Thoracic aorta (tissue), 2 donors: ENCODE measurements at regions not wholly inside any gene's neighbourhood (a gene's known extent, or its start where the extent isn't known, plus 50 kb on each side); places are given as distances from the start of the nearest gene placed in this dataset.

Experiments used
- ATAC-seq: fragments of 150-250 bp; one replicate; pipeline ENCODE4 v1.8.0; 2017; ENCODE audit warnings: low read depth; ENCODE audit not compliant: insufficient number of reproducible peaks, low FRiP score
- DNase-seq: peaks from one replicate; pipeline ENCODE4 v3.0.0-alpha.2; 2020; ENCODE audit warnings: low spot score
- H3K27ac ChIP-seq, 2 donors: fragments of 200-600 bp; sonication (generic); 1 replicate in 1 of 2; 2 replicates in 1 of 2; pipeline ENCODE4 v1.5.1; 2016; ENCODE audit warnings: mild to moderate bottlenecking in 2 of 2, moderate library complexity in 2 of 2
- H3K27me3 ChIP-seq: fragments of 200-600 bp; sonication (generic); replicated peaks from 2 replicates; pipeline ENCODE4 v1.6.0; 2016; ENCODE audit warnings: mild to moderate bottlenecking; ENCODE audit not compliant: insufficient read depth
- H3K36me3 ChIP-seq: fragments of 200-600 bp; sonication (generic); one replicate; pipeline ENCODE4 v1.5.1; 2016
- H3K4me1 ChIP-seq, 2 donors: fragments of 200-600 bp; sonication (generic); 1 replicate in 1 of 2; 2 replicates in 1 of 2; pipeline versions ENCODE4 v1.5.1 to v1.6.0; 2016; ENCODE audit warnings: low read depth in 2 of 2, mild to moderate bottlenecking in 1 of 2; ENCODE audit not compliant: control insufficient read depth in 1 of 2
- H3K4me3 ChIP-seq: fragments of 200-600 bp; sonication (generic); 2 replicates; pipeline ENCODE4 v1.5.1; 2016; ENCODE audit warnings: mild to moderate bottlenecking
- H3K9me3 ChIP-seq: fragments of 200-600 bp; sonication (generic); 2 replicates; pipeline ENCODE4 v1.5.1; 2016
- CTCF ChIP-seq: fragments of 200-600 bp; sonication (generic); IDR thresholded peaks from one replicate; pipeline ENCODE4 v1.5.1; 2019; ENCODE audit warnings: antibody characterized with exemption

- DNase-seq (no peak), ATAC-seq (no peak)
- Histone ChIP-seq H3K9me3 (no peaks in the 10 kb centered on the region), H3K4me1 (no peaks in the 10 kb centered on the region), H3K27me3 (no peaks in the 10 kb centered on the region), H3K36me3 (no peaks in the 10 kb centered on the region), H3K27ac (no peak overlapping the region), H3K4me3 (no peak overlapping the region)
- TF ChIP-seq CTCF = no peak
These were observed 360.8 kb downstream of the GRB14 start for GRCh38 chr2:164260506-164260905.

- Histone ChIP-seq H3K4me1 (no peaks in the 10 kb centered on the region), H3K4me3 (no peak overlapping the region), H3K9me3 (no peaks in the 10 kb centered on the region), H3K27ac (no peak overlapping the region), H3K36me3 (no peaks in the 10 kb centered on the region), H3K27me3 (no peaks in the 10 kb centered on the region)
- no peak for TF ChIP-seq CTCF
- ATAC-seq = no peak
- DNase-seq = no peak
These were observed 363.5 kb downstream of the GRB14 start for GRCh38 chr2:164257742-164258141.

DNA sequence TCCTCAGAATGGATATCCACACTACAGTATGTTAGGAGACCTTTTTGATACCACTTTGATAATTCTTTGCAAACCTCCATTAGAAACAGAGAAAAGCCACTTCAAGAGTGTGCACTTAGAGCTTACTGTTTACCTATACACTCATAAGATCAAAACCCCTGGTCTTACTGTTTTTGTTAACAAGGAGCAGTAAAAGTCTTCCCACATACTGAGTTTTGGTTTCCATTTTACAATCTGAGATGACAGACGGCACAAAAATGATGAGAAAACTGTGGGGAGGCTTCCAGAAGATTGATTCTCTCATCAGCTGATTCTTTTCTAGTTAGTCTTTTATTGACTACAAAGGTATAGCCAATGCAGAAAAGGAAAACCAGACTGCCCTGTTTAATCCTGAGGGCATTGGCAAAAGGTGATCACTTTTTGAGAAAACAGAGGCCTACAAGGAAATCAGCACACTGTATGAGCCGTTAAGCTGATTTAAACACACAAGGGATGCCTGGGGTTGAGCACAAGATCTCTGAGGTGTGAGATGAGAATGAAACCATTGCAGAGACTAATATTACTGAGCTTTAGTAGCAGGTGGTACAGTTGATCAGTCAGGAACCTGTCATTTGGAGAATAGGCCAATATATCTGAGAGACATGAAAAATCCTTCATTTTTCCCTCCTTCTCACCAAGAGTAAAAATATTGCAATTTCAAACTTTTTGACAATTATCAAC is 368.6 kb downstream of the GRB14 start:
- no peak for DNase-seq
- no peaks in the 10 kb centered on the region for H3K9me3 ChIP-seq
- H3K27ac ChIP-seq = no peak overlapping the region
- no peaks in the 10 kb centered on the region for H3K27me3 ChIP-seq
- ATAC-seq = no peak
- H3K4me1 ChIP-seq = no peaks in the 10 kb centered on the region
- H3K4me3 ChIP-seq = no peak overlapping the region
- no peak for TF ChIP-seq CTCF
- H3K36me3 ChIP-seq = no peaks in the 10 kb centered on the region

DNA sequence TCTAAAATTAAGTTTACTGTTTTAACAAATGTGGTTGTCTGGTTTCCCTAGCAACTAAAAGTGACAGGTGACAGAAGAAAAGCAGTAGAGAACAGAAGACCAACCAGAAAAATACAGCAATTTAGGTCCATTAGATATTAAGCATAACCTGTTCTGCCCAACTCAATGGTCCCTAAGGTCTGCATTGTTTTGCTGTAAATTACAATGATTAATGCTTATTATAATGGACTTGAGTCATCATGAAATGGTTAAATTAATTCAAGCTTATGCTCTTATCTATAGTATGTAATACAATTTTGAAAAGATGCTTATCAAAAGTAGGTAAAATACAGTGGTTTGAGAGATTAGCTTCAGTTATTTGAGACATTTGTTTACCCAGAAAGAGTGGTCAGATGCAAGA is 378.0 kb downstream of the GRB14 start:
- Histone ChIP-seq H3K4me3 (no peak overlapping the region), H3K27me3 (no peaks in the 10 kb centered on the region), H3K36me3 (no peaks in the 10 kb centered on the region), H3K4me1 (no peaks in the 10 kb centered on the region), H3K27ac (no peak overlapping the region), H3K9me3 (no peaks in the 10 kb centered on the region)
- TF ChIP-seq CTCF = no peak
- DNase-seq = no peak
- no peak for ATAC-seq

DNA sequence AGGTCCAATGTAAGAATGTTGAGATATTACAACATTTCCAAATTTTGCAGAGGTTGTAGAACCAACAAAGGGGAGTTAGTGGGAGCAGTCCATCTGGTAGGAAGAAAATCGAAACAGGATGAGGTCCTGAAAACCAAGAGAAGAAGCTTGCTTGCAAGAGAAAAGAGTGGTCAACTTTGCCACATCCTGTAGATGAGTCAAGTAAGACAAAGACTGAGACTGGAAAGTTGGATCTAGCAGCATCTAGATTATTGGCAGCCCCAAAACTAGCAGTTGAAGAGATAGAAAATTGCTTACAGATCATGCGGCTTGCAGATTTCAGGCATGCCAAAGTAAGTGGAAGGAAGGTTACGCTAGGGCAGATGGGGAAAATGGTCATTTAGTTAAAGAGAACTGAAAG is 378.9 kb downstream of the GRB14 start:
- H3K9me3 ChIP-seq = no peaks in the 10 kb centered on the region
- no peak for TF ChIP-seq CTCF
- no peak overlapping the region for H3K27ac ChIP-seq
- no peak overlapping the region for H3K4me3 ChIP-seq
- ATAC-seq (no peak), DNase-seq (no peak)
- H3K4me1 ChIP-seq = no peaks in the 10 kb centered on the region
- no peaks in the 10 kb centered on the region for H3K27me3 ChIP-seq
- H3K36me3 ChIP-seq = no peaks in the 10 kb centered on the region
